K562 (cell line): ENCODE measurements at regions not wholly inside any gene's neighbourhood (a gene's known extent, or its start where the extent isn't known, plus 50 kb on each side); places are given as distances from the start of the nearest gene placed in this dataset.

ENCODE experiments used
- ATAC-seq: fragments of 200-7000 bp; cut with Tn5 transposase; 3 replicates; pipeline ENCODE4 v1.9.1; 2020; ENCODE audit warnings: moderate library complexity
- BruUV-seq: library from RNA; stranded (reverse); fragments of 400-500 nt; replicated peaks from 2 replicates; lab custom pipeline; 2021; lab: Mats Ljungman, UMichigan
- CTCF ChIA-PET: fragments of 300-600 bp; formaldehyde crosslinking; extraction: SDS; loops from one replicate; lab custom pipeline; 2021; ENCODE audit warnings: low intra/inter-chr PET ratio; lab: Yijun Ruan, JAX
- POLR2A ChIA-PET: fragments of 300-600, 350-650 bp; sonication (Branson Sonifier 250); formaldehyde crosslinking; extraction: SDS; loops from one replicate; lab custom pipeline; 2021; ENCODE audit warnings: antibody characterized with exemption, inconsistent platforms; lab: Yijun Ruan, JAX
- DNase-seq, 4 experiments: peaks; one replicate each; pipeline versions ENCODE4 v3.0.0 to v3.0.0-alpha.2; 2011 to 2018; ENCODE audit warnings: low spot score in 3 of 4, mixed read lengths in 3 of 4; ENCODE audit errors: extremely low read depth in 1 of 4
- FAIRE-seq: peaks from 2 replicates; lab custom pipeline; 2011; peaks lifted over from hg19 to GRCh38; lab: Jason Lieb, UNC
- H2AFZ ChIP-seq: 2 replicates; pipeline ENCODE4 v1.6.0; 2011; ENCODE audit warnings: low read depth, low read length, control low read depth, inconsistent platforms
- H3K27ac ChIP-seq: fragments of 200-600 bp; 3 replicates; pipeline ENCODE4 v1.8.0; 2011; ENCODE audit warnings: low read depth, mild to moderate bottlenecking, control low read depth, inconsistent platforms, low read length, moderate library complexity, mixed read lengths; ENCODE audit errors: extremely low read depth
- H3K27me3 ChIP-seq, 2 experiments: fragments of 300-600 bp in 1 of 2; 2 replicates in 1 of 2; 3 replicates in 1 of 2; pipeline versions ENCODE4 v1.6.0 to v1.8.0; 2011; ENCODE audit warnings: inconsistent platforms in 2 of 2, low read length in 2 of 2, mild to moderate bottlenecking in 1 of 2, mixed read lengths in 1 of 2, moderate library complexity in 1 of 2; ENCODE audit not compliant: control insufficient read depth in 2 of 2, insufficient read depth in 2 of 2
- H3K36me3 ChIP-seq: fragments of 300-600 bp; 3 replicates; pipeline ENCODE4 v1.8.0; 2011; ENCODE audit warnings: mild to moderate bottlenecking, low read length, inconsistent platforms; ENCODE audit not compliant: control insufficient read depth, insufficient read depth
- H3K4me1 ChIP-seq, 2 experiments: fragments of 200-600 bp in 1 of 2; replicated peaks in 1 of 2; 2 replicates in 1 of 2; 3 replicates in 1 of 2; pipeline versions ENCODE4 v1.5.1 to v1.8.0; 2011; ENCODE audit warnings: inconsistent platforms in 2 of 2, low read length in 2 of 2, mild to moderate bottlenecking in 1 of 2, mixed read lengths in 1 of 2, moderate library complexity in 1 of 2; ENCODE audit not compliant: control insufficient read depth in 2 of 2, insufficient read depth in 2 of 2
- H3K4me2 ChIP-seq: 2 replicates; pipeline ENCODE4 v1.6.1; 2011; ENCODE audit warnings: low read length, control low read depth, inconsistent platforms, mixed read lengths; ENCODE audit not compliant: insufficient read depth
- H3K4me3 ChIP-seq: fragments of 200-600 bp; sonication (generic), shearing (Covaris generic); 2 replicates; pipeline ENCODE4 v1.5.1; 2016; ENCODE audit warnings: control low read depth, inconsistent platforms
- H3K79me2 ChIP-seq: fragments of 200-600 bp; 3 replicates; pipeline ENCODE4 v1.8.0; 2011; ENCODE audit warnings: low read length, inconsistent platforms; ENCODE audit not compliant: control insufficient read depth, insufficient read depth
- H3K9ac ChIP-seq, 2 experiments: 2 replicates each; pipeline versions ENCODE4 v1.6.0 to v1.6.1; 2011; ENCODE audit warnings: low read depth in 2 of 2, low read length in 2 of 2, control low read depth in 1 of 2, inconsistent platforms in 1 of 2, mild to moderate bottlenecking in 1 of 2, mixed read lengths in 1 of 2; ENCODE audit not compliant: insufficient read depth in 1 of 2
- H3K9me1 ChIP-seq: one replicate; pipeline ENCODE4 v1.6.0; 2011; ENCODE audit warnings: inconsistent platforms, mild to moderate bottlenecking, low read length, moderate library complexity; ENCODE audit not compliant: control insufficient read depth, insufficient read depth
- H3K9me3 ChIP-seq: replicated peaks from 2 replicates; pipeline ENCODE4 v1.5.1; 2011; ENCODE audit warnings: low read depth, low read length, inconsistent platforms; ENCODE audit not compliant: control insufficient read depth, insufficient read depth
- H4K20me1 ChIP-seq: replicated peaks from 2 replicates; pipeline ENCODE4 v1.6.1; 2011; ENCODE audit warnings: low read length, inconsistent platforms, mixed read lengths; ENCODE audit not compliant: control insufficient read depth, insufficient read depth
- ESRRA ChIP-seq: fragments of 450-650 bp; IDR thresholded peaks from 2 replicates; pipeline ENCODE4 v1.6.1; 2014; ENCODE audit warnings: low read depth, mild to moderate bottlenecking, moderate library complexity, borderline replicate concordance
- MNT ChIP-seq, 2 experiments: fragments of 450-650 bp; conservative IDR thresholded peaks; 2 replicates each; pipeline ENCODE4 v1.6.1; 2017; ENCODE audit warnings: mild to moderate bottlenecking in 2 of 2, moderate library complexity in 2 of 2
- POLR2G ChIP-seq: fragments of 200-400 bp; formaldehyde crosslinking; IDR thresholded peaks from 2 replicates; pipeline ENCODE4 v1.6.1; 2017; ENCODE audit warnings: low read depth, mild to moderate bottlenecking, antibody characterized with exemption, low read length, moderate library complexity
- SIRT6 ChIP-seq: IDR thresholded peaks from one replicate; pipeline ENCODE4 v1.6.1; 2012; ENCODE audit warnings: low read depth, mild to moderate bottlenecking, control low read depth, inconsistent platforms, low read length, moderate library complexity
- ZBTB26 ChIP-seq: fragments of 450-650 bp; formaldehyde crosslinking; IDR thresholded peaks from 2 replicates; pipeline ENCODE4 v1.4.0; 2022; ENCODE audit warnings: missing genetic modification characterization
- ZBTB49 ChIP-seq: sonication (generic); formaldehyde crosslinking; IDR thresholded peaks from 2 replicates; pipeline ENCODE4 v1.8.0; 2022; ENCODE audit warnings: missing genetic modification reagents, mild to moderate bottlenecking, borderline replicate concordance
- ZNF175 ChIP-seq: fragments of 200-800 bp; sonication (Bioruptor generic); IDR thresholded peaks from 2 replicates; pipeline ENCODE4 v1.6.1; 2016; ENCODE audit warnings: low read depth, mild to moderate bottlenecking, missing genetic modification characterization, missing compliant biosample characterization
- WGBS: fragments of 100-300 bp; shearing (Covaris generic); methylation state at CpG from one replicate; pipeline ENCODE4 v1.1.6; 2016; ENCODE audit warnings: low coverage, mixed read lengths; ENCODE audit not compliant: insufficient coverage; ENCODE audit errors: missing lambda C conversion rate; 5-methylcytosine and 5-hydroxymethylcytosine counted together
- in situ Hi-C: fragments of 300-500 bp; cut with MboI; formaldehyde crosslinking; loops from 4 replicates; pipeline ENCODE4 v1.15.0; 2018; ENCODE audit warnings: inconsistent platforms, mixed read lengths
- intact Hi-C: fragments of 100-400 bp; cut with micrococcal nuclease; formaldehyde crosslinking; loops from 2 replicates; pipeline ENCODE4 v1.14.2; 2022

GRCh38 chrX:40385682-40386081 is 195.1 kb upstream of the ATP6AP2 start:
- peaks cover 4% of the 10 kb centered on the region for H3K9me1 ChIP-seq
- no peak overlapping the region for H3K4me3 ChIP-seq
- no peak for FAIRE-seq
- CTCF ChIA-PET, result no interaction called here
- TF ChIP-seq ESRRA, result no peak
- no peak for TF ChIP-seq MNT (conservative IDR thresholded peaks at IDR 0.05)
- TF ChIP-seq ZBTB26 (CRISPR knock-in tag), result no peak
- no peak for TF ChIP-seq ZBTB49
- no peak for TF ChIP-seq ZNF175 (CRISPR knock-in tag)
- no peak for TF ChIP-seq POLR2G
- TF ChIP-seq SIRT6, result no peak
- TF ChIP-seq, all 486 proteins: peak for 0
- Histone ChIP-seq H3K9ac (no peak overlapping the region), H3K36me3 (no peaks in the 10 kb centered on the region), H3K9me3 (no peaks in the 10 kb centered on the region), H3K4me2 (no peak overlapping the region), H3K79me2 (no peaks in the 10 kb centered on the region), H3K27me3 (no peaks in the 10 kb centered on the region), H2AFZ (no peak overlapping the region), H3K4me1 (no peaks in the 10 kb centered on the region; a peak in 1 of 5 replicates), H3K27ac (no peak overlapping the region), H4K20me1 (no peaks in the 10 kb centered on the region)
- intact Hi-C loops, result no loop called here
- ATAC-seq, result no peak
- WGBS, result 12% methylated on average over 3 of the region's 3 CpGs
- no TSS peak for BruUV-seq
- POLR2A ChIA-PET, result interaction anchor here (0.5 kb wide), 1 partner anchor 17 kb away, joined by 3 read pairs; no protein-coding TSS in a partner anchor
- in situ Hi-C loops, result no loop called here
- DNase-seq, result no peak
